Suprapubic skin (tissue), 3 donors: ENCODE measurements at regions not wholly inside any gene's neighbourhood (a gene's known extent, or its start where the extent isn't known, plus 50 kb on each side); places are given as distances from the start of the nearest gene placed in this dataset.

Experiments used
- CTCF ChIP-seq, 2 donors: fragments of 200-600 bp in 1 of 2; fragments of 450-650 bp in 1 of 2; sonication (generic) in 1 of 2; IDR thresholded peaks; one replicate each; pipeline ENCODE4 v1.5.1; 2016 to 2019; ENCODE audit warnings: antibody characterized with exemption in 2 of 2, mild to moderate bottlenecking in 1 of 2, moderate library complexity in 1 of 2
- POLR2AphosphoS5 ChIP-seq, 3 donors: sonication (generic); formaldehyde crosslinking; IDR thresholded peaks; one replicate each; pipeline ENCODE4 v1.6.1; 2017; ENCODE audit warnings: antibody characterized with exemption in 3 of 3

- TF ChIP-seq POLR2AphosphoS5 (IDR thresholded peaks at IDR 0.05) (no peak), CTCF (IDR thresholded peaks at IDR 0.05) (no peak)
Measured at GRCh38 chr2:204170411-204170810, 233.8 kb downstream of the ICOS start.
